CD1c-positive myeloid dendritic cell (primary cell): ENCODE measurements at regions not wholly inside any gene's neighbourhood (a gene's known extent, or its start where the extent isn't known, plus 50 kb on each side); places are given as distances from the start of the nearest gene placed in this dataset.

Experiments used
- DNase-seq: peaks from one replicate; pipeline ENCODE4 v3.0.0-alpha.2; 2016; ENCODE audit errors: extremely low spot score

GRCh38 chr9:3054017-3054586 lies 210.2 kb upstream of the PUM3 start:
- no peak for DNase-seq

GRCh38 chr9:3049636-3050035 lies 205.7 kb upstream of the PUM3 start:
- no peak for DNase-seq

GRCh38 chr9:3047912-3048311 lies 204.0 kb upstream of the PUM3 start:
- DNase-seq = no peak

- no peak for DNase-seq
Observed at GRCh38 chr9:3045153-3045552, 201.3 kb upstream of the PUM3 start.

GRCh38 chr9:3043369-3043768 lies 199.5 kb upstream of the PUM3 start:
- DNase-seq = no peak

- no peak for DNase-seq
Observed at GRCh38 chr9:3040761-3041160, 196.9 kb upstream of the PUM3 start.

GRCh38 chr9:3036333-3036700 lies 192.4 kb upstream of the PUM3 start:
- DNase-seq = no peak

- no peak for DNase-seq
Observed at GRCh38 chr9:3035579-3036332, 191.9 kb upstream of the PUM3 start.

GRCh38 chr9:3032898-3033297 lies 189.0 kb upstream of the PUM3 start:
- DNase-seq = no peak

GRCh38 chr9:3028535-3028934 lies 184.6 kb upstream of the PUM3 start:
- DNase-seq = no peak

- DNase-seq = no peak
Observed at GRCh38 chr9:3027210-3027609, 183.3 kb upstream of the PUM3 start.

GRCh38 chr9:3023449-3023848 lies 179.6 kb upstream of the PUM3 start:
- no peak for DNase-seq

- no peak for DNase-seq
Observed at GRCh38 chr9:3018691-3019230, 174.9 kb upstream of the PUM3 start.

GRCh38 chr9:3018071-3018470 lies 174.2 kb upstream of the PUM3 start:
- DNase-seq = no peak

- no peak for DNase-seq
Observed at GRCh38 chr9:3014178-3014577, 170.3 kb upstream of the PUM3 start.

GRCh38 chr9:3012842-3013241 lies 168.9 kb upstream of the PUM3 start:
- peak; percentile 21 for DNase-seq

- no peak for DNase-seq
Observed at GRCh38 chr9:3012245-3012644, 168.3 kb upstream of the PUM3 start.

GRCh38 chr9:3008091-3008490 lies 164.2 kb upstream of the PUM3 start:
- no peak for DNase-seq

GRCh38 chr9:3007326-3007725 lies 163.4 kb upstream of the PUM3 start:
- no peak for DNase-seq

GRCh38 chr9:3006851-3007250 lies 163.0 kb upstream of the PUM3 start:
- no peak for DNase-seq

GRCh38 chr9:3004572-3004971 lies 160.7 kb upstream of the PUM3 start:
- DNase-seq = no peak

GRCh38 chr9:3001311-3001710 lies 157.4 kb upstream of the PUM3 start:
- no peak for DNase-seq

- no peak for DNase-seq
Observed at GRCh38 chr9:2992427-2992826, 148.5 kb upstream of the PUM3 start.

- DNase-seq = no peak
Observed at GRCh38 chr9:2991292-2991691, 147.4 kb upstream of the PUM3 start.
